B cell (primary cell): ENCODE measurements at regions not wholly inside any gene's neighbourhood (a gene's known extent, or its start where the extent isn't known, plus 50 kb on each side); places are given as distances from the start of the nearest gene placed in this dataset.

ENCODE experiments used
- EZH2 ChIP-seq: IDR thresholded peaks from 2 replicates; pipeline ENCODE4 v1.6.1; 2012; ENCODE audit warnings: borderline replicate concordance, low read depth, mild to moderate bottlenecking, moderate library complexity, low read length; ENCODE audit not compliant: insufficient read depth, poor library complexity, severe bottlenecking
- TF ChIP-seq, protein P1 (sequence below): fragments of 200-600 bp; IDR thresholded peaks from one replicate; pipeline ENCODE4 v1.8.0; 2022; ENCODE audit warnings: antibody characterized with exemption, mild to moderate bottlenecking

DNA sequence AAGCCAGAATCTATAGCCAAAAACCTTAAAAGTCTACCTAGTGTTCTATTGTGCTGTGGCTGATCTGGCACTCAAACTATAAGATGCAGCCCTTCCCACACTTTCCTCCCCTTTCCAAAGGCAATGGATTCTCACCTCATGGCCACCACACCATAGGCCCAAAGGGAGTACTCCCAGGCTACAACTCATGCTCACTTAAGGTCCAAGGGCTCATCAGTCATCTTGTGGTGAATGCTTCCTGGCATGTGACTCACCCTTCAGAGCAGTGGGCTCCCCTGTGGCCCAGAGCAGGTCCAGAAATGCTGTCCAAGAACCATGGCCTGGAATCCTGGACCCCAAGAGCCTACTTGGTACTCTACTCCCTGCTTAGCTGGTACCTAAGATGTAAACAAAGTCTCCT, 181.0 kb downstream of the CHRDL1 start:
- TF ChIP-seq, protein P1, sequence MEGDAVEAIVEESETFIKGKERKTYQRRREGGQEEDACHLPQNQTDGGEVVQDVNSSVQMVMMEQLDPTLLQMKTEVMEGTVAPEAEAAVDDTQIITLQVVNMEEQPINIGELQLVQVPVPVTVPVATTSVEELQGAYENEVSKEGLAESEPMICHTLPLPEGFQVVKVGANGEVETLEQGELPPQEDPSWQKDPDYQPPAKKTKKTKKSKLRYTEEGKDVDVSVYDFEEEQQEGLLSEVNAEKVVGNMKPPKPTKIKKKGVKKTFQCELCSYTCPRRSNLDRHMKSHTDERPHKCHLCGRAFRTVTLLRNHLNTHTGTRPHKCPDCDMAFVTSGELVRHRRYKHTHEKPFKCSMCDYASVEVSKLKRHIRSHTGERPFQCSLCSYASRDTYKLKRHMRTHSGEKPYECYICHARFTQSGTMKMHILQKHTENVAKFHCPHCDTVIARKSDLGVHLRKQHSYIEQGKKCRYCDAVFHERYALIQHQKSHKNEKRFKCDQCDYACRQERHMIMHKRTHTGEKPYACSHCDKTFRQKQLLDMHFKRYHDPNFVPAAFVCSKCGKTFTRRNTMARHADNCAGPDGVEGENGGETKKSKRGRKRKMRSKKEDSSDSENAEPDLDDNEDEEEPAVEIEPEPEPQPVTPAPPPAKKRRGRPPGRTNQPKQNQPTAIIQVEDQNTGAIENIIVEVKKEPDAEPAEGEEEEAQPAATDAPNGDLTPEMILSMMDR, result no peak
- TF ChIP-seq EZH2, result no peak
